ENCODE measurements at regions not wholly inside any gene's neighbourhood (a gene's known extent, or its start where the extent isn't known, plus 50 kb on each side); places are given as distances from the start of the nearest gene placed in this dataset.

DNA sequence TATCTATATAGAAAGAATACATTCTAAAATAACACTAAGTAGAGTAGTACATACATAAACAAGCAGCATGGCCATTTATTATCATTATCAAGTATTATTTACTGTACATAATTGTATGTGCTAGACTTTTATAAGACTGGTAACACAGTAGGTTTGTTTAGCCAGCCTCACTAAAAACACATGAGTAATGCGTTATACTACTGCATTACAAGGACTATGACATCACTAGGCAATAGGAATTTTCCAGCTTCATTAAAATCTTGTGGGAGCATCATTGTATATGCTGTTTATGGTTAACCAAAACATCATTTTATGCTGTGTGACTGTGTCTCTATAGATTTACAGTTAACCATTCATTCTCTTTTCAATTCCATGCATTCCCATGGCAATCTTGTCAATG is 131.7 kb upstream of the HDGFL1 start:
- no peaks in the 10 kb centered on the region for H3K79me2 ChIP-seq (ENCODE audit: insufficient read depth)
- TF ChIP-seq, protein P1, sequence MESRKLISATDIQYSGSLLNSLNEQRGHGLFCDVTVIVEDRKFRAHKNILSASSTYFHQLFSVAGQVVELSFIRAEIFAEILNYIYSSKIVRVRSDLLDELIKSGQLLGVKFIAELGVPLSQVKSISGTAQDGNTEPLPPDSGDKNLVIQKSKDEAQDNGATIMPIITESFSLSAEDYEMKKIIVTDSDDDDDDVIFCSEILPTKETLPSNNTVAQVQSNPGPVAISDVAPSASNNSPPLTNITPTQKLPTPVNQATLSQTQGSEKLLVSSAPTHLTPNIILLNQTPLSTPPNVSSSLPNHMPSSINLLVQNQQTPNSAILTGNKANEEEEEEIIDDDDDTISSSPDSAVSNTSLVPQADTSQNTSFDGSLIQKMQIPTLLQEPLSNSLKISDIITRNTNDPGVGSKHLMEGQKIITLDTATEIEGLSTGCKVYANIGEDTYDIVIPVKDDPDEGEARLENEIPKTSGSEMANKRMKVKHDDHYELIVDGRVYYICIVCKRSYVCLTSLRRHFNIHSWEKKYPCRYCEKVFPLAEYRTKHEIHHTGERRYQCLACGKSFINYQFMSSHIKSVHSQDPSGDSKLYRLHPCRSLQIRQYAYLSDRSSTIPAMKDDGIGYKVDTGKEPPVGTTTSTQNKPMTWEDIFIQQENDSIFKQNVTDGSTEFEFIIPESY (IDR thresholded peaks at IDR 0.05; ENCODE audit: borderline replicate concordance, low read depth), result no peak
- no peak for DNase-seq
- H3F3A ChIP-seq (replicated peaks; ENCODE audit: insufficient read depth), result no peaks in the 10 kb centered on the region
- H3K4me2 ChIP-seq, result no peak overlapping the region
- no peaks in the 10 kb centered on the region for H3K9me3 ChIP-seq
- WGBS (ENCODE audit: low lambda C conversion rate), result 95% methylated on average over 1 of the region's 1 CpG
- CTCF ChIA-PET, result no interaction called here
- no peak overlapping the region for H3K9ac ChIP-seq
- H3K4me1 ChIP-seq (ENCODE audit: control insufficient read depth in 1 of 2, insufficient read depth in 2 of 2, low read depth in 1 of 2, low read length in 1 of 2), result no peaks in the 10 kb centered on the region
- no peak overlapping the region for H3K27ac ChIP-seq (ENCODE audit: low read depth in 2 of 2, low read length in 1 of 2)
- POLR2A ChIA-PET, result no interaction called here
- H3K27me3 ChIP-seq (ENCODE audit: insufficient read depth), result no peaks in the 10 kb centered on the region
- H4K20me1 ChIP-seq (ENCODE audit: insufficient read depth), result no peaks in the 10 kb centered on the region
- H3K36me3 ChIP-seq (replicated peaks in 1 of 2; ENCODE audit: control insufficient read depth in 1 of 2, insufficient read depth in 2 of 2, low read length in 1 of 2), result no peaks in the 10 kb centered on the region
- H3K4me3 ChIP-seq (ENCODE audit: low read depth in 2 of 2, low read length in 1 of 2), result no peak overlapping the region
- no peak overlapping the region for H2AFZ ChIP-seq (ENCODE audit: low read depth)
- H3K9me2 ChIP-seq, result no peaks in the 10 kb centered on the region

DNA sequence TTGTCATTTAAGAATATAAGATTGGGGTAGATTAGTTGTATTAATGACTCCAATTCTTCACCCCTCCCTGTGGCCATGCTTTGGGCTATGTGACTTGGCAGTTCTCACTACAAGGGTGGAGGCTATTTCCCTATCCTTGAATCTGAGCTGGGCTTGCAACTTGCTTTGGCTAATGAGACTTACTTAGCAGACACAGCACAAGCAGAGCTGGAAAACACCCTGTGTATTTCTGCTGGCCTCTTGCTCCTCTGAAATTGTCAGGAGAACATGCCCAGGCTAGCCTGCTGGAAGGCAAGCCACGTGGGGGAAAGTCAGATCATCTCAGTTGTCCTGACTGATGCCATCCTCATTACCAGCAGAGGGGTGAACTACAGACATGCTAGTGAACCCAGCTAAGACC is 126.5 kb upstream of the HDGFL1 start:
- no peaks in the 10 kb centered on the region for H3K79me2 ChIP-seq (ENCODE audit: insufficient read depth)
- 71% methylated on average over 1 of the region's 1 CpG for WGBS (ENCODE audit: low lambda C conversion rate)
- TF ChIP-seq GATA2 (CRISPR knock-in tag; IDR thresholded peaks at IDR 0.05), result no peak
- TF ChIP-seq TCF12 (IDR thresholded peaks at IDR 0.05), result no peak
- H3K27ac ChIP-seq (ENCODE audit: low read depth in 2 of 2, low read length in 1 of 2), result no peak overlapping the region
- DNase-seq, result no peak
- no peak overlapping the region for H3K4me2 ChIP-seq
- H3K4me3 ChIP-seq (ENCODE audit: low read depth in 2 of 2, low read length in 1 of 2), result no peak overlapping the region
- H3F3A ChIP-seq (replicated peaks; ENCODE audit: insufficient read depth), result no peaks in the 10 kb centered on the region
- ChIA-PET CTCF (no interaction called here), POLR2A (no interaction called here)
- no peaks in the 10 kb centered on the region for H3K9me2 ChIP-seq
- H3K27me3 ChIP-seq (ENCODE audit: insufficient read depth), result no peaks in the 10 kb centered on the region
- H3K9ac ChIP-seq, result no peak overlapping the region
- no peak overlapping the region for H2AFZ ChIP-seq (ENCODE audit: low read depth)
- peaks cover 0 to 4% of the 10 kb centered on the region in 2 experiments; a peak in 2 of 4 replicates for H3K4me1 ChIP-seq (ENCODE audit: control insufficient read depth in 1 of 2, insufficient read depth in 2 of 2, low read depth in 1 of 2, low read length in 1 of 2)
- H4K20me1 ChIP-seq (ENCODE audit: insufficient read depth), result no peaks in the 10 kb centered on the region
- H3K36me3 ChIP-seq (replicated peaks in 1 of 2; ENCODE audit: control insufficient read depth in 1 of 2, insufficient read depth in 2 of 2, low read length in 1 of 2), result no peaks in the 10 kb centered on the region
- H3K9me3 ChIP-seq, result no peaks in the 10 kb centered on the region

DNA sequence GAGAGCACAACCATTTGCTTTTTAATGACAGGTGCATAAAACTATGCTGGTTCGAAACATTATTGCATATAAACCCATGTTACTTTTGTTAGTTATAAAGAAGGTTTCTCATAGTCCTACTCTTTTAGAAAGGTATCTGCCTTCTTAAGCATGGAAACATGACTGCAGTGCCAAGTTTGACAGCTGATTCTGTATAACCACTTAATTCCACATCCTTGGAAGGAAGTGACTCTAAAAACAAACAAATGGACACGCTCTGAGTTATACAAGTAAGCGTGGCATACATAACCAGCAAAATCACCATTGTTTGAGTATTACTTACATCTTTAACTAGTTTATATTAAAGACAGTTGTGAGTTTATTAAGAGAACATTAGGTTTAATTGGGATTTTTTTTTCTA is 125.0 kb upstream of the HDGFL1 start:
- no peak overlapping the region for H2AFZ ChIP-seq (ENCODE audit: low read depth)
- CTCF ChIA-PET, result no interaction called here
- no peaks in the 10 kb centered on the region for H3K27me3 ChIP-seq (ENCODE audit: insufficient read depth)
- 90% methylated on average over 3 of the region's 3 CpGs for WGBS (ENCODE audit: low lambda C conversion rate)
- H4K20me1 ChIP-seq (ENCODE audit: insufficient read depth), result no peaks in the 10 kb centered on the region
- no peaks in the 10 kb centered on the region for H3K9me2 ChIP-seq
- no peak overlapping the region for H3K27ac ChIP-seq (ENCODE audit: low read depth in 2 of 2, low read length in 1 of 2)
- no peak overlapping the region for H3K9ac ChIP-seq
- H3K4me1 ChIP-seq (ENCODE audit: control insufficient read depth in 1 of 2, insufficient read depth in 2 of 2, low read depth in 1 of 2, low read length in 1 of 2), result peaks cover 0 to 4% of the 10 kb centered on the region in 2 experiments; a peak in 2 of 4 replicates
- H3F3A ChIP-seq (replicated peaks; ENCODE audit: insufficient read depth), result no peaks in the 10 kb centered on the region
- H3K4me3 ChIP-seq (ENCODE audit: low read depth in 2 of 2, low read length in 1 of 2), result no peak overlapping the region
- H3K36me3 ChIP-seq (replicated peaks in 1 of 2; ENCODE audit: control insufficient read depth in 1 of 2, insufficient read depth in 2 of 2, low read length in 1 of 2), result no peaks in the 10 kb centered on the region
- no peaks in the 10 kb centered on the region for H3K79me2 ChIP-seq (ENCODE audit: insufficient read depth)
- POLR2A ChIA-PET, result no interaction called here
- H3K9me3 ChIP-seq, result no peaks in the 10 kb centered on the region
- H3K4me2 ChIP-seq, result no peak overlapping the region
- TF ChIP-seq EP300 (IDR thresholded peaks at IDR 0.05; ENCODE audit: borderline replicate concordance in 1 of 2, low read depth in 1 of 2, low read length in 1 of 2) (no peak), RFX5 (IDR thresholded peaks at IDR 0.05; ENCODE audit: low read length) (no peak), RCOR1 (IDR thresholded peaks at IDR 0.05; ENCODE audit: low read length) (no peak), RXRA (IDR thresholded peaks at IDR 0.05; ENCODE audit: borderline replicate concordance, low read depth) (no peak), NRF1 (IDR thresholded peaks at IDR 0.05; ENCODE audit: low read depth, low read length) (no peak), POLR2AphosphoS5 (IDR thresholded peaks at IDR 0.05; ENCODE audit: low read depth, low read length) (no peak), CHD2 (IDR thresholded peaks at IDR 0.05; ENCODE audit: low read length, partially characterized antibody) (no peak), RAD21 (IDR thresholded peaks at IDR 0.05; ENCODE audit: low read length) (no peak), EZH2phosphoT487 (IDR thresholded peaks at IDR 0.05; ENCODE audit: borderline replicate concordance, low read depth) (no peak)
- TF ChIP-seq, protein P2, sequence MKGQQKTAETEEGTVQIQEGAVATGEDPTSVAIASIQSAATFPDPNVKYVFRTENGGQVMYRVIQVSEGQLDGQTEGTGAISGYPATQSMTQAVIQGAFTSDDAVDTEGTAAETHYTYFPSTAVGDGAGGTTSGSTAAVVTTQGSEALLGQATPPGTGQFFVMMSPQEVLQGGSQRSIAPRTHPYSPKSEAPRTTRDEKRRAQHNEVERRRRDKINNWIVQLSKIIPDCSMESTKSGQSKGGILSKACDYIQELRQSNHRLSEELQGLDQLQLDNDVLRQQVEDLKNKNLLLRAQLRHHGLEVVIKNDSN (IDR thresholded peaks at IDR 0.05; ENCODE audit: borderline replicate concordance, low read depth), result no peak
- TF ChIP-seq, protein P3, sequence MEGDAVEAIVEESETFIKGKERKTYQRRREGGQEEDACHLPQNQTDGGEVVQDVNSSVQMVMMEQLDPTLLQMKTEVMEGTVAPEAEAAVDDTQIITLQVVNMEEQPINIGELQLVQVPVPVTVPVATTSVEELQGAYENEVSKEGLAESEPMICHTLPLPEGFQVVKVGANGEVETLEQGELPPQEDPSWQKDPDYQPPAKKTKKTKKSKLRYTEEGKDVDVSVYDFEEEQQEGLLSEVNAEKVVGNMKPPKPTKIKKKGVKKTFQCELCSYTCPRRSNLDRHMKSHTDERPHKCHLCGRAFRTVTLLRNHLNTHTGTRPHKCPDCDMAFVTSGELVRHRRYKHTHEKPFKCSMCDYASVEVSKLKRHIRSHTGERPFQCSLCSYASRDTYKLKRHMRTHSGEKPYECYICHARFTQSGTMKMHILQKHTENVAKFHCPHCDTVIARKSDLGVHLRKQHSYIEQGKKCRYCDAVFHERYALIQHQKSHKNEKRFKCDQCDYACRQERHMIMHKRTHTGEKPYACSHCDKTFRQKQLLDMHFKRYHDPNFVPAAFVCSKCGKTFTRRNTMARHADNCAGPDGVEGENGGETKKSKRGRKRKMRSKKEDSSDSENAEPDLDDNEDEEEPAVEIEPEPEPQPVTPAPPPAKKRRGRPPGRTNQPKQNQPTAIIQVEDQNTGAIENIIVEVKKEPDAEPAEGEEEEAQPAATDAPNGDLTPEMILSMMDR (IDR thresholded peaks at IDR 0.05), result no peak
- TF ChIP-seq, protein P4, sequence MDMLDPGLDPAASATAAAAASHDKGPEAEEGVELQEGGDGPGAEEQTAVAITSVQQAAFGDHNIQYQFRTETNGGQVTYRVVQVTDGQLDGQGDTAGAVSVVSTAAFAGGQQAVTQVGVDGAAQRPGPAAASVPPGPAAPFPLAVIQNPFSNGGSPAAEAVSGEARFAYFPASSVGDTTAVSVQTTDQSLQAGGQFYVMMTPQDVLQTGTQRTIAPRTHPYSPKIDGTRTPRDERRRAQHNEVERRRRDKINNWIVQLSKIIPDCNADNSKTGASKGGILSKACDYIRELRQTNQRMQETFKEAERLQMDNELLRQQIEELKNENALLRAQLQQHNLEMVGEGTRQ (IDR thresholded peaks at IDR 0.05; ENCODE audit: borderline replicate concordance, low read depth, low read length), result no peak
- TF ChIP-seq, protein P1 (IDR thresholded peaks at IDR 0.05; ENCODE audit: borderline replicate concordance, low read depth), result no peak
- DNase-seq, result no peak
